Loucy (cell line): ENCODE measurements at regions not wholly inside any gene's neighbourhood (a gene's known extent, or its start where the extent isn't known, plus 50 kb on each side); places are given as distances from the start of the nearest gene placed in this dataset.

Experiments
- EZH2phosphoT487 ChIP-seq: fragments of 200-600 bp; IDR thresholded peaks from 2 replicates; pipeline ENCODE4 v1.6.1; 2018; ENCODE audit warnings: antibody characterized with exemption, mild to moderate bottlenecking, moderate library complexity, borderline replicate concordance
- TF ChIP-seq, protein P1 (sequence below): fragments of 200-600 bp; sonication (generic); conservative IDR thresholded peaks from 2 replicates; pipeline ENCODE4 v1.5.1; 2014; ENCODE audit warnings: mild to moderate bottlenecking, antibody characterized with exemption, low read length

DNA sequence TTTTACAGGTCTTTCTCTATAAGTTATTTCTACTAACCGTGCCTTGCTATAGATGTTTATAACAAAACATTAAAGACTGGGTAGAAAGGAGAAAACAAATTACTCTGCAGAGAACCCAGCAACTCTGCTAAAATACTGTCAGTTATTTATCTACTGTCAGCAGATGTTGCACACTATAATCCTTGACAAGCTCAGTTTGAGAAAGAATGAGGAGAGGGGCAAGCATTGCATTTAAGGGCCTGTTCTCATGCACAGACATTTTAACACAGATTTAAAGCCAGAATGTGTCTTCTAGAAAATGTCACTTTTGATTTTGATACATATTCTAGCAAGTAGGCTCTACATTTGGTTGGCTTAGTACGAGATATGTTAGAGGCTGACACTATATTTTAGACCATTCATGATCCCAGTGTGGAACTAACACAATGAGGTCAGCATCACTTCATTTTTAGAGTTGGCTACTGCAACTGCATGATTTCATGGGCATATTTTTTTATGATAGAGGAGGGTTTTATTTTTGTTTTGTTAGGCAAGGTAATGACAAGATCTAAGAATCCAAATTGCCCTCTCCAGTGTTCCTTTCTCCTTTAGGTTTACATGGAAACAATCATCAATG lies 516.4 kb downstream of the ZEB2 start:
- TF ChIP-seq, protein P1, sequence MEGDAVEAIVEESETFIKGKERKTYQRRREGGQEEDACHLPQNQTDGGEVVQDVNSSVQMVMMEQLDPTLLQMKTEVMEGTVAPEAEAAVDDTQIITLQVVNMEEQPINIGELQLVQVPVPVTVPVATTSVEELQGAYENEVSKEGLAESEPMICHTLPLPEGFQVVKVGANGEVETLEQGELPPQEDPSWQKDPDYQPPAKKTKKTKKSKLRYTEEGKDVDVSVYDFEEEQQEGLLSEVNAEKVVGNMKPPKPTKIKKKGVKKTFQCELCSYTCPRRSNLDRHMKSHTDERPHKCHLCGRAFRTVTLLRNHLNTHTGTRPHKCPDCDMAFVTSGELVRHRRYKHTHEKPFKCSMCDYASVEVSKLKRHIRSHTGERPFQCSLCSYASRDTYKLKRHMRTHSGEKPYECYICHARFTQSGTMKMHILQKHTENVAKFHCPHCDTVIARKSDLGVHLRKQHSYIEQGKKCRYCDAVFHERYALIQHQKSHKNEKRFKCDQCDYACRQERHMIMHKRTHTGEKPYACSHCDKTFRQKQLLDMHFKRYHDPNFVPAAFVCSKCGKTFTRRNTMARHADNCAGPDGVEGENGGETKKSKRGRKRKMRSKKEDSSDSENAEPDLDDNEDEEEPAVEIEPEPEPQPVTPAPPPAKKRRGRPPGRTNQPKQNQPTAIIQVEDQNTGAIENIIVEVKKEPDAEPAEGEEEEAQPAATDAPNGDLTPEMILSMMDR: no peak
- no peak for TF ChIP-seq EZH2phosphoT487
